ENCODE measurements at regions not wholly inside any gene's neighbourhood (a gene's known extent, or its start where the extent isn't known, plus 50 kb on each side); places are given as distances from the start of the nearest gene placed in this dataset.

- TF ChIP-seq GATA2 (IDR thresholded peaks at IDR 0.05; ENCODE audit: low read depth, low read length) (no peak), GATA3 (IDR thresholded peaks at IDR 0.05; ENCODE audit: low read depth, low read length) (no peak)
Observed at GRCh38 chr4:129708784-129709183, 612.8 kb downstream of the C4orf33 start.
